ENCODE measurements at regions not wholly inside any gene's neighbourhood (a gene's known extent, or its start where the extent isn't known, plus 50 kb on each side); places are given as distances from the start of the nearest gene placed in this dataset.

GRCh38 chr11:120028181-120028896 is 109.6 kb downstream of the TRIM29 start:
- H3K4me3 ChIP-seq = no peak overlapping the region
- no peaks in the 10 kb centered on the region for H3K36me3 ChIP-seq
- no peaks in the 10 kb centered on the region for H3K4me1 ChIP-seq
- no peak overlapping the region for H3K27ac ChIP-seq
- peaks cover 22% of the 10 kb centered on the region for H3K27me3 ChIP-seq
- no peak for TF ChIP-seq EP300 (IDR thresholded peaks at IDR 0.05)
- no peak for TF ChIP-seq POLR2A (IDR thresholded peaks at IDR 0.05)
- H3K9me3 ChIP-seq = no peaks in the 10 kb centered on the region
- WGBS = 80% methylated on average over 10 of the region's 10 CpGs
- DNase-seq (ENCODE audit: low spot score in 2 of 2) = no peak

- H3K4me3 ChIP-seq = no peak overlapping the region
- no peak for DNase-seq (ENCODE audit: low spot score in 2 of 2)
- TF ChIP-seq POLR2A (IDR thresholded peaks at IDR 0.05) (no peak), EP300 (IDR thresholded peaks at IDR 0.05) (no peak)
- H3K4me1 ChIP-seq = no peaks in the 10 kb centered on the region
- no peaks in the 10 kb centered on the region for H3K9me3 ChIP-seq
- H3K36me3 ChIP-seq = no peaks in the 10 kb centered on the region
- WGBS = 72% methylated on average over 11 of the region's 11 CpGs
- H3K27ac ChIP-seq = no peak overlapping the region
- peaks cover 25% of the 10 kb centered on the region for H3K27me3 ChIP-seq
Observed at GRCh38 chr11:120027546-120028180, 110.2 kb downstream of the TRIM29 start.

GRCh38 chr11:120025606-120026335 is 112.1 kb downstream of the TRIM29 start:
- Histone ChIP-seq H3K4me1 (no peaks in the 10 kb centered on the region), H3K36me3 (no peaks in the 10 kb centered on the region), H3K27ac (no peak overlapping the region), H3K9me3 (no peaks in the 10 kb centered on the region), H3K4me3 (no peak overlapping the region), H3K27me3 (peaks cover 26% of the 10 kb centered on the region)
- TF ChIP-seq CTCF (IDR thresholded peaks at IDR 0.05) (no peak), POLR2AphosphoS5 (IDR thresholded peaks at IDR 0.05) (no peak), EP300 (IDR thresholded peaks at IDR 0.05) (no peak), POLR2A (IDR thresholded peaks at IDR 0.05) (no peak)
- WGBS = 94% methylated on average over 5 of the region's 56 CpGs
- no peak for DNase-seq (ENCODE audit: low spot score in 2 of 2)

- no peak overlapping the region for H3K4me3 ChIP-seq
- H3K4me1 ChIP-seq = no peaks in the 10 kb centered on the region
- H3K36me3 ChIP-seq = no peaks in the 10 kb centered on the region
- H3K27me3 ChIP-seq = peaks cover 26% of the 10 kb centered on the region
- no peak overlapping the region for H3K27ac ChIP-seq
- WGBS = 83% methylated on average over 5 of the region's 5 CpGs
- TF ChIP-seq CTCF (IDR thresholded peaks at IDR 0.05) (no peak), POLR2AphosphoS5 (IDR thresholded peaks at IDR 0.05) (no peak), EP300 (IDR thresholded peaks at IDR 0.05) (no peak), POLR2A (IDR thresholded peaks at IDR 0.05) (no peak)
- no peak for DNase-seq (ENCODE audit: low spot score in 2 of 2)
- no peaks in the 10 kb centered on the region for H3K9me3 ChIP-seq
Observed at GRCh38 chr11:120024586-120024985, 113.3 kb downstream of the TRIM29 start.

- Histone ChIP-seq H3K4me3 (no peak overlapping the region), H3K9me3 (no peaks in the 10 kb centered on the region), H3K4me1 (no peaks in the 10 kb centered on the region), H3K27me3 (peaks cover 26% of the 10 kb centered on the region), H3K27ac (no peak overlapping the region), H3K36me3 (no peaks in the 10 kb centered on the region)
- TF ChIP-seq CTCF (IDR thresholded peaks at IDR 0.05) = no peak
- TF ChIP-seq EP300 (IDR thresholded peaks at IDR 0.05) = no peak
- no peak for TF ChIP-seq POLR2AphosphoS5 (IDR thresholded peaks at IDR 0.05)
- no peak for TF ChIP-seq POLR2A (IDR thresholded peaks at IDR 0.05)
- no peak for DNase-seq (ENCODE audit: low spot score in 2 of 2)
- WGBS = 86% methylated on average over 4 of the region's 4 CpGs
Observed at GRCh38 chr11:120024046-120024445, 113.9 kb downstream of the TRIM29 start.

GRCh38 chr11:120023551-120023950 is 114.4 kb downstream of the TRIM29 start:
- Histone ChIP-seq H3K9me3 (no peaks in the 10 kb centered on the region), H3K4me3 (no peak overlapping the region), H3K4me1 (no peaks in the 10 kb centered on the region), H3K36me3 (no peaks in the 10 kb centered on the region), H3K27me3 (peaks cover 26% of the 10 kb centered on the region), H3K27ac (no peak overlapping the region)
- no peak for DNase-seq (ENCODE audit: low spot score in 2 of 2)
- 93% methylated on average over 5 of the region's 5 CpGs for whole genome bisulfite sequencing
- no peak for TF ChIP-seq POLR2A (IDR thresholded peaks at IDR 0.05)
- TF ChIP-seq EP300 (IDR thresholded peaks at IDR 0.05) = no peak
- no peak for TF ChIP-seq CTCF (IDR thresholded peaks at IDR 0.05)
- TF ChIP-seq POLR2AphosphoS5 (IDR thresholded peaks at IDR 0.05) = no peak
